Stimulated activated CD8-positive, alpha-beta memory T cell treated with anti-CD3 and anti-CD28 coated beads, Interleukin-7, amount 100 ng/mL, for 24 hours (primary cell): ENCODE measurements at regions not wholly inside any gene's neighbourhood (a gene's known extent, or its start where the extent isn't known, plus 50 kb on each side); places are given as distances from the start of the nearest gene placed in this dataset.
"Not testable (repeated sequence)": the region's sequence is repeated elsewhere in the genome, so short reads cannot be mapped to it uniquely, and the experiment has no call there.

ENCODE experiments used
- DNase-seq: peaks from one replicate; pipeline ENCODE4 v3.0.0-alpha.2; 2020; ENCODE audit warnings: low read depth

DNA sequence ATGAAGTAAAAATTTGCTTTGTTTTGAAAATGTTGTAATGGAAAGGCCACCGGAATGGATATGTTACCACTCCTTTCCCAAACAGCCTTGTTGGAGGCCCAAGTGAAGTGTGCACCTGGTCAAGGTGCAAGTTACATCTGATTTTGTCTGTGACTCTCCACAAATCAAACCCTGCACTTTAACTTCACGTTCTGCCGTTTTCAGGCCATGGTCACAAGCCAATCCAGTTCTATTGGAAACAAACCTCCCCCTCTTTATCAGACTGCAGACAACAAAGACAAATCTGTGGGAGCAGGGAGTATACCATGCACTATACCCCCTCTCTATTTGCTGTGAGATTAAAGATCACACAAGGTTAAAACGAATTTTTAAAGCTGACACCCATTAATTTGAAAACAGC is 155.6 kb upstream of the RFC3 start:
- no peak for DNase-seq

DNA sequence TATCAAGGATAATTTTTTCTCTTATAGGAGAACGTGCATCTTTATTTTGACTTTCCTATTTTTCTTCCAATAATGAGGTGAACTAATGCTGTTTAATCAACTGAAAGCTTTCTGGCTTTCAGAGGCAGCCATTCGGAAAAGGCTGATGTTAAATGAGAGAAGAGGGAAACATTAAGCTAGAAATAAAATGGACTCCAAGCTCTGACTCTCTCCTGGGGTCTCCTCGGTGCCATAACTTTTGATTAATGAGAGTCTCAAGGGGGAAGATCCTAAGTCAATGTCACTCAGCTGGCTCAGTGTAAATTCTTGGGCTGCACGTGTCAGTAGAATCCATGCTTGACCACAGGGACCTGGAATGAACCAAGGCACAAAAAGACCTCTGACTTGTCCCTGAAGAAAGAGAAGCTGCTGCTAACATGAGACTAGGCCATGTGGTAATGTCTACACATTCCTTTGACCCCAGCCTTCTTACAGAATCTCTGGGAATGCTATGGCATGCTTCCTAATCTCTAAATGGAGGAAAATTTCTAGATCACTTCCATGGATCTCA is 152.2 kb upstream of the RFC3 start:
- DNase-seq = no peak

- no peak for DNase-seq
These were observed 146.4 kb upstream of the RFC3 start for GRCh38 chr13:33671560-33671959.

DNA sequence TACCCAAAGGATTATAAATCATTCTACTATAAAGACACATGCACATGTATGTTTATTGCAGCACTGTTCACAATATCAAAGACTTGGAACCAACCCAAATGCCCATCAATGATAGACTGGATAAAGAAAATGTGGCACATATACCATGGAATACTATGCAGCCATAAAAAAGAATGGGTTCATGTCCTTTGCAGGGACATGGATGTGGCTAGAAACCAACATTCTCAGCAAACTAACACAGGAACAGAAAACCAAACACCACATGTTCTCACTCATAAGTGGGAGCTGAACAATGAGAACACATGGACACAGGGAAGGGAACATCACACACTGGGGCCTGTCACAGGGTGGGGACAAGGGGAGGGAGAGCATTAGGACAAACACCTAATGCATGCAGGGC is 145.9 kb upstream of the RFC3 start:
- not testable (repeated sequence) for DNase-seq

GRCh38 chr13:33676045-33676989 is 141.6 kb upstream of the RFC3 start:
- no peak for DNase-seq

DNA sequence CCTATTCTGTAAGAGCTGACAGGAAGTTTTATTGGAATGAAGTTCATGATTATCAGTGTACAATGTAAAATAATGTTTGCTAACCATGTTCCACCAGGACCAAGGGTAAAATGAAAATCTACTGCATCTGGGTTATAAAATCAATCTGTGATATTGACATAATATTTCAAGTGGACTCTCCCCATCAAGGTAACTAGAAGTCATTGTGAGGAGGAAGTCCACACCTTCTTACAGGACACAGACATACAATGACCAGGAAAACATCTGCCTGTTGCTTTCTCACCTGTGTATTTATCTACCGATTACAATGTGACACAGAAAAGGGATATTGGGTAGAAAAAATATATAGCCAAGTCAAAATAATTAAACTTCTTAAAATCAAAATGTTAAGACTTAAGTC is 140.7 kb upstream of the RFC3 start:
- no peak for DNase-seq

DNA sequence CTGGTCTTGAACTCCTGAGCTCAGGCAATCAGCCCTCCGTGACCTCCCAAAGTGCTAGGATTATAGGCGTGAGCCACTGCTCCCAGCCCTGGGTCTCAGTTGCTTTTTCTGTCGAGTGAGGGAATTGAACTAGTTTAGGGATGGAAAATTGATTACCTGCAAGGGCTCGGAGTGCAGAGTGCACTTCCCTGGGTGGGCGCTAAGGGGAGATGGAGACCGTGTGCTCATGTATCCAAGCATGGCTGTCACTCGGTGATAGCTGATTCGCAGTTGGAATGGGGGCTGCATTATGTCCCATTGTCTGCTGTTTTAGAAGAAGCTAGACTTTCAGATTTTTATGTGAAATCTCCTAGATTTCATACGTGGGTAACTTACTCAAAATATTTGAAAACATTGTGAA is 139.9 kb upstream of the RFC3 start:
- no peak for DNase-seq

GRCh38 chr13:33678906-33679657 is 138.9 kb upstream of the RFC3 start:
- peak; percentile 38 for DNase-seq

DNA sequence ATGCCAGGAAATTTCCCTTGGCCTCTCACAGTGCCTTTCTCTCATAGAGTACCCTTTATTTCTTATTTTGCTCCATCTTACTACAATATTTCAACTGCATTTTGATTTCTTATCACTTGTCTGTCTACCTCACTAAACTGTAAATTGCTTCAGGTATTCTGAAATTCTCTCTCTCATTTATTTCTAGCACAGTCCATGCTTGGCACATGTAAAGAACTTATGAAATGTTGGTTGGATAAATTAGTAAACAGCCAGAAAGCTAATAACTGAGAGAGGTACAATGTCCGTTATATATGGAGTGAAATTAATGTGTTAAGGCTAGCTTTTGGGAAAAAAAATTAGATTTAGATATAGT is 138.3 kb upstream of the RFC3 start:
- no peak for DNase-seq

DNA sequence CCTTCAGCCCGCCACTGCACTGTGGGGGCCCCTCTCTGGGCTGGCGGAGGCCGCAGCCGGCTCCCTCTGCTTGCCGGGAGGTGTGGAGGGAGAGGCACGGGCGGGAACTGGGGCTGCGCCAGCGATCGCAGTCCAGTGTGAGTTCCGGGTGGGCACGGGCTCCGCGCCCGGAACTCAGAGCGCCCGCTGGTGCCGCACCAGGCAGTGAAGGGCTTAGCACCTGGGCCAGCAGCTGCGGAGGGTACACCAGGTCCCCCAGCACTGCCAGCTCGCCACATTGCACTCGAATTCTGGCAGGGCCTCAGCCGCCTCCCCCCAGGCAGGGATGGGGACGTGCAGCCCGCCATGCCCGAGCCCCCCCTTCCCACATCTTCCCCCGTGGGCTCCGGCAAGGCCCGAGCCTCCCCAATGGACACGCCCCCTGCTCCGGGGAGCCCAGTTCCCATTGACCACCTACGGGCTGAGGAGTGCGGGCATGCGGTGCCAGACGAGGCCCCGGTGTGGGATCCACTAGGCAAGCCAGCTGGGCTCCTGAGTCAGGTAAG is 135.9 kb upstream of the RFC3 start:
- no peak for DNase-seq

DNA sequence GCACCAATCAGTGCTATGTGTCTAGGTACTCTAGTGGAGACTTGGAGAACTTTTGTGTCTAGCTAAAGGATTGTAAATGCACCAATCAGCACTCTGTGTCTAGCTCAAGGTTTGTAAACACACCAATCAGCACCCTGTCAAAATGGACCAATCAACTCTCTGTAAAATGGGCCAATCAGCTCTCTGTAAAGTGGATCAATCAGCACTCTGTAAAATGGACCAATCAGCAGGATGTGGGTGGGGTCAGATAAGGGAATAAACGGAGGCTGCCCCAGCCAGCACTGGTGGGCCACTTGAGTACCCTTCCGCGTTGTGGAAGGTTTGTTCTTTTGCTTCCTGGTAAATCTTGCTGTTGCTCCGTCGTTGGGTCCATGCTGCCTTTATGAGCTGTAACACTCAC is 135.3 kb upstream of the RFC3 start:
- not testable (repeated sequence) for DNase-seq

DNA sequence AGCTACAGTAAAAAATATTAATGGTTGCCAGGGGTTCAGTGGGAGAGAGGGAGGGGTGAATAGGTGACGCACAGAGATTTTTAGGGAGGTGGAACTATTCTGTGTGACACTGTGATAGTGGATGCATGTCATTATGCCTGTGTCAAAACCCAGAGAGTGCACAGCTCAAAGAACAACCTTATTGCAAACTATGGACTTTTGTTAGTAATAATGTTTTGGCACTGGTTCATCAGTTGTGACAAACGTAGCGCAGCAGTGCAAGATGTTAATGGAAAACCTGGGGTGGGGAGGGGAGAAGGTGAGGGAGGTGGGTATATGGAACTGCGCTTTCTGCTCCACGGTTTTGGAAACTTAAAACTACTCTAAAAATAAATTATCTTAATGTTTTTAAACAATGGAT is 134.6 kb upstream of the RFC3 start:
- no peak for DNase-seq

DNA sequence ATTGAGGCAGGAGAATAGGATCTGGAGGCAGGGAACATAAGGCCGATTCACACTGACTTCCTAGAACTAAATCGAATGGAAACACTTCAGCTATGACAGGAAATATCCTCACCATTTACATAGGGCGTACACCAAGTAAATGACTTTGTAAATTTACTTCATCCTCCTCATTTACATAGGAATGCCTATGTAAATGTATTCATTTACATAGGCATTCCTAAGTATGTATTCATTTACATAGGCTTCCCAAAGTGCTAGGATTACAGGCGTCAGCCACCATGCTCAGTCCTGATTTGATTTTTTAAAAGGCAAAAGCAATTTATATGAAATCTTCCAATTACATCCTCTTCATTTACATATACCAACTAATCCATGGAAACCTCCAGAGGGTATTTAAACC is 133.1 kb upstream of the RFC3 start:
- no peak for DNase-seq

- no peak for DNase-seq
These were observed 131.0 kb upstream of the RFC3 start for GRCh38 chr13:33686772-33687480.

DNA sequence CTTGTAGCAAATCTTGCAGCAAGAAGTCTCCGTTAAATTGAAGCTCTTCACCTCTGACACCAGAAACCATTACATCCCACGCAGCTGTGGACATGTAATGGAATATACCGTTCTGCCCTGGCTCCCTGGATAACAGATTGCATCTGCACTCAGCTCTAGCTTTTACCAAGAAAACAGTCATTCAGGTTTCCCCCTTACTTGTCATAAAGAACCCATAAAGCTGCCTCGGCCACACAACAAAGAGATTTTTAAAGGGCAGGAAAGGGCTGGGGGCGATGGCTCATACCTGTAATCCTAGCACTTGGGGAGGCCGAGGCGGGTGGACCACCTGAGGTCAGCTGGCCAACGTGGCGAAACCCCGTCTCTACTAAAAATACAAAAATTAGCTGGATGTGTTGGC is 127.6 kb upstream of the RFC3 start:
- DNase-seq = no peak

DNA sequence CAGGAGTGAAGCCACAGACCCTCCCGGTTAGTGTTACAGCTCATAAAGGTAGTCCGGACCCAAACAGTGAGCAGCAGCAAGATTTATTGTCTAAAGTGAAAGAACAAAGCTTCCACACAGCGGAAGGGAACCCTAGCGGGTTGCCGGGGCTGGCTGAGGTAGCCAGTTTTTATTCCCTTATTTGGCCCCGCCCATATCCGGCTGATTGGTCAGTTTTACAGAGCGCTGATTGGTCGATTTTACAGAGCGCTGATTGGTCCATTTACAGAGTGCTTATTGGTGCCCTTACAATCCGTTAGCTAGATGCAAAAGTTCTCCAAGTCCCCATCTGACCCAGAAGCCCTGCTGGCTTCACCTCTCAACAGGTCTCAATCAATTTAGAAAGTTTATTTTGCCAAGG is 126.0 kb upstream of the RFC3 start:
- no peak for DNase-seq

- no peak for DNase-seq
These were observed 125.4 kb upstream of the RFC3 start for GRCh38 chr13:33692531-33692930.

GRCh38 chr13:33694546-33694945 is 123.4 kb upstream of the RFC3 start:
- no peak for DNase-seq

GRCh38 chr13:33696530-33696929 is 121.4 kb upstream of the RFC3 start:
- no peak for DNase-seq

GRCh38 chr13:33697926-33698325 is 120.0 kb upstream of the RFC3 start:
- no peak for DNase-seq

- no peak for DNase-seq
These were observed 110.5 kb upstream of the RFC3 start for GRCh38 chr13:33707449-33707848.

DNA sequence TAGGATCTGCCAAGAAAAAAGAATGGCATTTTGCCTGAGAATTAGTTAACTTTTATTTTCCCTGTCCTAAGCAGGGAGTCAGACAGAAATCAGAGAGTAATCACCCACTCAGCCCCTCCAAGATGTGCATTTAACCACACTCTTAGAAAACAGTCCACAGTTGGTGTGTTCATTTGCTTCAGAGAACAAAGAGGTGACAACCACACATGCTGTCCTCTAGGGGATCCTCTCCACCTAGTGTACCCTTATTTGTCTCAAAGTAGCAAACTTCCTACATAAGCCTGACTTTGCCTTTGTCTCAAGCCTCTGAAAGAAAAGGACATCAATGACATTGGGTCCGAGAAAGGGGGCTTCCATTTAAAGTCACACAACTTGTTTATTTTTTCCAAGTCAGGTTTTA is 107.0 kb upstream of the RFC3 start:
- no peak for DNase-seq
